Chondrocyte (in vitro differentiated cells): ENCODE measurements at regions not wholly inside any gene's neighbourhood (a gene's known extent, or its start where the extent isn't known, plus 50 kb on each side); places are given as distances from the start of the nearest gene placed in this dataset.

ENCODE experiments used
- DNase-seq: peaks from one replicate; pipeline ENCODE4 v3.0.0; 2021; ENCODE audit warnings: mixed read lengths, low spot score
- H3K27ac Mint-ChIP-seq: one replicate; pipeline ENCODE4 v1.8.0; 2021; ENCODE audit warnings: mild to moderate bottlenecking, moderate library complexity, mixed read lengths; ENCODE audit not compliant: unreplicated experiment
- H3K27me3 Mint-ChIP-seq: 2 replicates; pipeline ENCODE4 v1.8.0; 2021; ENCODE audit warnings: low read depth, mixed read lengths
- H3K36me3 Mint-ChIP-seq: 2 replicates; pipeline ENCODE4 v1.8.0; 2021; ENCODE audit warnings: low read depth, mixed read lengths
- H3K4me1 Mint-ChIP-seq: 2 replicates; pipeline ENCODE4 v1.8.0; 2021; ENCODE audit warnings: low read depth, mild to moderate bottlenecking, mixed read lengths
- H3K4me3 Mint-ChIP-seq: one replicate; pipeline ENCODE4 v1.8.0; 2021; ENCODE audit warnings: mild to moderate bottlenecking, moderate library complexity, mixed read lengths; ENCODE audit not compliant: unreplicated experiment
- H3K9me3 Mint-ChIP-seq: 2 replicates; pipeline ENCODE4 v1.8.0; 2021; ENCODE audit warnings: low read depth, mixed read lengths
- CTCF ChIP-seq: fragments of 200-600 bp; sonication (generic); IDR thresholded peaks from 2 replicates; pipeline ENCODE4 v1.5.0; 2021; ENCODE audit warnings: antibody characterized with exemption, mild to moderate bottlenecking, moderate library complexity

GRCh38 chr1:239593527-239593926, 207.2 kb downstream of the CHRM3 start:
- TF ChIP-seq CTCF, result no peak
- Mint-ChIP-seq H3K4me3 (no peak overlapping the region), H3K9me3 (no peaks in the 10 kb centered on the region), H3K36me3 (no peaks in the 10 kb centered on the region), H3K27me3 (peaks cover 9% of the 10 kb centered on the region), H3K27ac (no peak overlapping the region), H3K4me1 (no peaks in the 10 kb centered on the region)
- DNase-seq, result no peak

GRCh38 chr1:239600588-239600987, 214.2 kb downstream of the CHRM3 start:
- Mint-ChIP-seq H3K36me3 (no peaks in the 10 kb centered on the region), H3K4me1 (no peaks in the 10 kb centered on the region), H3K9me3 (no peaks in the 10 kb centered on the region), H3K27me3 (peaks cover 5% of the 10 kb centered on the region), H3K27ac (no peak overlapping the region), H3K4me3 (no peak overlapping the region)
- DNase-seq, result no peak
- TF ChIP-seq CTCF, result no peak

- no peak overlapping the region for H3K4me3 Mint-ChIP-seq
- no peak for DNase-seq
- peaks cover 8% of the 10 kb centered on the region for H3K27me3 Mint-ChIP-seq
- H3K27ac Mint-ChIP-seq, result no peak overlapping the region
- H3K9me3 Mint-ChIP-seq, result no peaks in the 10 kb centered on the region
- no peaks in the 10 kb centered on the region for H3K36me3 Mint-ChIP-seq
- no peak for TF ChIP-seq CTCF
- no peaks in the 10 kb centered on the region for H3K4me1 Mint-ChIP-seq
Measured at GRCh38 chr1:239601108-239601507, 214.7 kb downstream of the CHRM3 start.

DNA sequence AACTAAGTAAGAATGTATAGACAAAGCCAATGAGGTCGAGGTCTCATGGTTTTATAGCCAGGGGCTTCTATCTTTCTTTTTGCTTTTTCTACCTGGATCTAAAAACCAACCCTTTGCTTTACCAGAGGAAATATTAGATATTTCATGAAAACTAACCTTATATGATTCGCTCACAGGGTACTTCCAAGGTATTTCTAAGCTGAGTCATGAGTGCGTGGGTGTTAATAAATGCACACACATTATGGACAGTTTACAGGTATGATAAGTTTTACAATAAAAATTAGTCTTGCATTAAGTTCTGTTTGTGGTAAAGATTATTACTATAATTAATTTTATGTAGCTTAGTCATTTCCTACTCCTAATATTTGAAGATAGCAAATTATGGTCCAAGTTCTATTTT, 217.2 kb downstream of the CHRM3 start:
- no peak for DNase-seq
- Mint-ChIP-seq H3K4me3 (no peak overlapping the region), H3K27ac (no peak overlapping the region), H3K9me3 (no peaks in the 10 kb centered on the region), H3K36me3 (no peaks in the 10 kb centered on the region), H3K4me1 (no peaks in the 10 kb centered on the region), H3K27me3 (peaks cover 8% of the 10 kb centered on the region)
- TF ChIP-seq CTCF, result no peak

DNA sequence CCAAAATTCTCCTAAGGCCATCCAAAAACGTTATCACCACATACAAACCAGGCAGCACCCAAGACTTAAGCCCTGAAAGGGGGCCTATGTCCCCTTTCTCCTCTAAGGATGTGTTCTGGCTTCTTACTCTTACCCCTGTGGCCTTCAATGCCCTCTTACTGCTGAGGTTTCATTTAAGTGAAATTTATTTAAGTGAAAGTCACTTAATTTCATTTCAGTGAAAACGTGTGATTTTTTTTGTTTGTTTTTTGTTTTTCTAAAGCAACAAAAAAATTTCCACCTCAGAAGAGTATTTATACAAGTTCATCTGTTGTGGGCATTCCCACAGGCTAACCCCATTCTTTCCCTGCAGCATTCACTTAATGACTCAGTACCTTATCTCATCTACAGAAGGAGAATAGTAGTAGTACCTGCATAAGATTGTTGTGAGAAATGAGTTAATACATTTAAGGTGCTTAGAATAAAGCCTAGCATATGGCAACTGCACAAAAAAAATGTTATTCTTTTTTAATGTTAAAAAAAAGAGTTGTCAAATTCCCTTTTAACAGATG, 220.6 kb downstream of the CHRM3 start:
- H3K4me1 Mint-ChIP-seq, result no peaks in the 10 kb centered on the region
- H3K36me3 Mint-ChIP-seq, result no peaks in the 10 kb centered on the region
- H3K9me3 Mint-ChIP-seq, result no peaks in the 10 kb centered on the region
- no peak overlapping the region for H3K4me3 Mint-ChIP-seq
- no peak for DNase-seq
- no peak overlapping the region for H3K27ac Mint-ChIP-seq
- no peak for TF ChIP-seq CTCF
- peaks cover 4% of the 10 kb centered on the region for H3K27me3 Mint-ChIP-seq
